Peyer's patch (tissue), 4 donors: ENCODE measurements at regions not wholly inside any gene's neighbourhood (a gene's known extent, or its start where the extent isn't known, plus 50 kb on each side); places are given as distances from the start of the nearest gene placed in this dataset.

ENCODE experiments used
- POLR2A ChIP-seq, 2 donors: fragments of 450-650 bp; IDR thresholded peaks; one replicate each; pipeline ENCODE4 v1.5.1; 2017; ENCODE audit warnings: antibody characterized with exemption in 2 of 2, mild to moderate bottlenecking in 2 of 2, moderate library complexity in 2 of 2
- TF ChIP-seq, protein P1 (sequence below), 6 experiments: fragments of 450-650 bp in 4 of 6; fragments of 200-600 bp in 2 of 6; sonication (generic) in 1 of 6; IDR thresholded peaks; one replicate each; pipeline ENCODE4 v1.5.1; 2017 to 2019; ENCODE audit warnings: antibody characterized with exemption in 6 of 6, mild to moderate bottlenecking in 3 of 6, moderate library complexity in 1 of 6

DNA sequence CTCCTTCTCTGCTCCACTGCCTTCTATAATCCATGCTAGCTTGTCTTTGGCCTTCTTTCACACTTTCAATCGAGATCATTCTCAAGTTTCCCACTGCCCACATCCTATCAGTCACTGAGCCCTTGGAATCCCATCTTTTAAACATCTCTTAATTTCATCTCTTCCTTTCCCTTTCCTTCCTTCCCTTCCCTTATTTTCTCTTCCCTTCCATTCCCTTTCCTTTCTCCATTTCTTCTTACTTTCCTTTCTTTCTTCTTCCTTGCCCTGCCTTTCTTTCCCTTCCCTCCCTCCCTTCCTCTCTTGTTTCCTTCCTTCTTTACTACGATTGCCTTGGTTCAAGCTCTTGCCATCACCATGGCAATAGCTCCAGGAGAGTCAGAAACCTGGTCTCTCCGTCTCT lies 183.8 kb downstream of the EMP1 start:
- TF ChIP-seq, protein P1, sequence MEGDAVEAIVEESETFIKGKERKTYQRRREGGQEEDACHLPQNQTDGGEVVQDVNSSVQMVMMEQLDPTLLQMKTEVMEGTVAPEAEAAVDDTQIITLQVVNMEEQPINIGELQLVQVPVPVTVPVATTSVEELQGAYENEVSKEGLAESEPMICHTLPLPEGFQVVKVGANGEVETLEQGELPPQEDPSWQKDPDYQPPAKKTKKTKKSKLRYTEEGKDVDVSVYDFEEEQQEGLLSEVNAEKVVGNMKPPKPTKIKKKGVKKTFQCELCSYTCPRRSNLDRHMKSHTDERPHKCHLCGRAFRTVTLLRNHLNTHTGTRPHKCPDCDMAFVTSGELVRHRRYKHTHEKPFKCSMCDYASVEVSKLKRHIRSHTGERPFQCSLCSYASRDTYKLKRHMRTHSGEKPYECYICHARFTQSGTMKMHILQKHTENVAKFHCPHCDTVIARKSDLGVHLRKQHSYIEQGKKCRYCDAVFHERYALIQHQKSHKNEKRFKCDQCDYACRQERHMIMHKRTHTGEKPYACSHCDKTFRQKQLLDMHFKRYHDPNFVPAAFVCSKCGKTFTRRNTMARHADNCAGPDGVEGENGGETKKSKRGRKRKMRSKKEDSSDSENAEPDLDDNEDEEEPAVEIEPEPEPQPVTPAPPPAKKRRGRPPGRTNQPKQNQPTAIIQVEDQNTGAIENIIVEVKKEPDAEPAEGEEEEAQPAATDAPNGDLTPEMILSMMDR (IDR thresholded peaks at IDR 0.05): no peak
- no peak for TF ChIP-seq POLR2A (IDR thresholded peaks at IDR 0.05)
